ENCODE measurements at regions not wholly inside any gene's neighbourhood (a gene's known extent, or its start where the extent isn't known, plus 50 kb on each side); places are given as distances from the start of the nearest gene placed in this dataset.

DNA sequence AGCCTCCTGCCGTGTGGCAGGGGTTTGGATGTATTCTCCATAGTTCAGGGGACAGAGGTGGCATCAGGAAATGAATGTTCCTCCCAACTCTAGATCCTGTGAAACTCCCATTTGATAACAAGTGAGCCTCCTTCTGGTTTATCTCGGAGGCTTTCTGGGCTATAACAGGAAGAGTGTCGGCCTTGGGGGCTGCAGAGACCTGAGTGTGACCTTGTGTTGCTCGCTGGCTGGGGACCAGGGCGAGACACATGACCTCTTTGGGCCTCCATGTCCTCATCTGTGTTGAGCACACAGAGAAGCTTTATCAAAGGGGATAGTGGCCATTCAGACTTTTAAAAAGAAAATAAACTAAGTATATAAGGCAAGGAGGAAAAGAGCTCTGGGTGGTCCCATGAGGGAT is 78.0 kb upstream of the SMNDC1 start:
- TF ChIP-seq POLR2A (IDR thresholded peaks at IDR 0.05; ENCODE audit: low read length) (no peak), GATA1 (IDR thresholded peaks at IDR 0.05; ENCODE audit: low read depth, low read length) (no peak)

All from erythroblast (primary cell).